HG02610 (cell line): ENCODE measurements at regions not wholly inside any gene's neighbourhood (a gene's known extent, or its start where the extent isn't known, plus 50 kb on each side); places are given as distances from the start of the nearest gene placed in this dataset.
"Not testable (repeated sequence)": the region's sequence is repeated elsewhere in the genome, so short reads cannot be mapped to it uniquely, and the experiment has no call there.

Experiments
- ATAC-seq: cut with Tn5 transposase; IDR thresholded peaks from one replicate; pipeline ENCODE4 v1.9.1; 2021; ENCODE audit warnings: mild to moderate bottlenecking, moderate library complexity; ENCODE audit not compliant: unreplicated experiment

DNA sequence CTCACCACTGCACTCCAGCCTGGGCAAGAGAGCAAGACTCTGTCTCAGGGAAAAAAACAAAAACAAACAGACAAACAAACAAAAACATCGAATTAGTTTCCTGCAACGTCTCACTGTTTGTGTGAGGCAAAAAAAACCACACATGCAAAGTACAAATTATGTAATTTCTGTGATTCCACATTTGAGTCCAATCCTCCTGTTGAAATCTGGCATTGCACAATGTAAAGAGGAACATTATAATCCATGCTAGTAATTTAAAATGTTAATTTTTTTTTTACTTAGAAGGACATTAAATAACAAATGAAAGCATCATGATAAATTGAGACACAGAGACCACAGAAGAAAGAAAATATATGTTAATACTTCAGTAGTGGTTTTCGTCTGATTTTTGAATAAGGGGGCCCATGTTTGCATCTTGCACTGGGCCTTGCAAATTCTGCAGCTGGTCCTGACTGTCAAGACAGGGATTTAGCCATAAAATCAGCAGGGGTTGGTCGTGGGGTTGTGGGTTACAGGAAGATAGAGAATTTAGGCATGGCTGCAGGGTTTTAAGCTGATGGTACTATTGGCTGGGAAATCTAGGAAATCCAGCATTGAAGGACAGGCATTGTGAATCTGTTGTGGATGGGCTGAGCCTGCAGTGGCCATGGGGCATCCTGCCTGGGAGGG lies 102.6 kb upstream of the ALDH3B2 start:
- no peak for ATAC-seq

DNA sequence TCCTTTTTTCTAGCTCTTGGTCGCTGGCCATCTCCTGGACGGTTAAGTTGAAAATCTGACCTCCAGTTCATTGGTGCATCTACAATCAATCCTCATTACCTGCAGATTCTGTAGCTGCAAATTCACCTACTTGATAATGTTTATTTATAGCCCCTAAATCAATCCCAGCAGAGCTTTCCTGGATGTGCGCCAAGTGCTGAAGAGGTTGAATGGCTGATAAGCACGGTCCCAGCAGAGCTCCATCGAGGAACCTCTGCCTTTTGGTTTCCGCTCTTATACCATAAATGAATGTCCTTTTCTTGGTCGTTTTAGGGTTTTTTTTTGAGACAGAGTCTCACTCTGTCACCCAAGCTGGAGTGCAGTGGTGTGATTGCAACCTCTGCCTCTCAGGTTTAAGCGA lies 99.8 kb upstream of the ALDH3B2 start:
- not testable (repeated sequence) for ATAC-seq

DNA sequence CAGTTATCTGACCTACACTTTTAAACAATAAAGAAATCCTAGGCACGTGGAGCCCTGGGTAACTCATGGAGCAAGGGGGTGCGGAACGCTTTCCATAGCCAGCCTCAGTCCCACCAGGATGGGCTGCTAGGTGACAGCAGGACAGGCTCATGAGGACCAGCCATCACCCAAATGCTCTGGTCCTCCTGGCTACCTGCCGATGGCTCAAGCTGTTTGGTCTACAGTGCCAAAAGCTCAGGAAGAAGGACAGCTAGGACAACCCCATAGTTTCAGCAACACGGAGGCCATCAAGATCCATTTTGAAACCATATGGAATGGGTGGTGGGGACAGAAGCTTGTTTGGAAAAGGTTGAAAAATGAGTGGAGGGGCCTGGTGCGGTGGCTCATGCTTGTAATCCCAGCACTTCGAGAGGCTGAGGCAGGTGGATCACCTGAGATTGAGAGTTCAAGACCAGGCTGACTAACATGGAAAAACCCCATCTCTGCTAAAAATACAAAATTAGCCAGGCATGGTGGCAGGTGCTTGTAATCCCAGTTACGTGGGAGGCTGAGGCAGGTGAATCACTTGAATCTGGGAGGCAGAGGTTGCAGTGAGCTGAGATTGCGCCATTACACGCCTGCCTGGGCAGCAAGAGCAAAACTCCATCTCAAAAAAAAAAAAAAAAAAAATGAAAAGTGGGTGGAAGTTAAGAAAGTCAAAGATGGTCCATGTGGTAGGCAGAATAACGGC lies 93.7 kb upstream of the ALDH3B2 start:
- ATAC-seq = not testable (repeated sequence)

DNA sequence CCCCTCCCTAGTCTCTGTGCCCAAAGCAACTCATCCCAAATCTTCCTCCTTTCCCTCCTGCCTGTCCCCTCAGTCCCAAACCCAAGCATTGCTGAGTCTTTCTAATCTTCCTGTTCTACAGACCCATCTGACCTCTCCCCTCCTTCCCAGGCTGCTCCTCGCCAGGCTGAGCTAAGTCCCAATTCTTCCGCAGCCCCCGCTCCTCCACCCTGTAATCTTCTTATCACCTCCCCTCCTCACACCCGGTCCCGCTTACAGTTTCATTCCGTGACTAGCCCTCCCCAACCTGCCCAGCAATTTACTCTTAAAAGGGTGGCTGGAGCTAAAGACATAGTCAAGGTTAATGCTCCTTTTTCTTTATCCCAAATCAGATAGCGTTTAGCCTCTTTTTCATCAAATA lies 86.8 kb upstream of the ALDH3B2 start:
- not testable (repeated sequence) for ATAC-seq

DNA sequence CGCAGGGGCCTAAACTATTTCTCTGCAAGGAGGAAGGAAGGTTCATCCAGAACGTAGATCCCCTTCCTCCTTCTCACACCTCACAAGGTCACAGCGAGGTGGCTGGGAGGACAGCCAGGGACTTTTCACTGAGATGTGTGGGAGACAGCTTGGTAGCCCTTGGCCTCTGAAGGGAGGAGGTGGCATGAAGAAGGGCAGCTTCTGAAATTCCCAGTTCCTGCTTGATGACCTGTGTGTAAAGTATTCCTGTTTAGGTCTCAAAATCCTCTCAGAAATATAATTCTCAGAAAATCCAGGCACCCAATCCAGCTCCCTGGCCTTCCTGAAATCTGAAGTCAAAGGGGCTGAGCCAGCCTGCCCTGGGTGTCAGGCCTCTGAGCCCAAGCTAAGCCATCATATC lies 84.9 kb upstream of the ALDH3B2 start:
- ATAC-seq = not testable (repeated sequence)

DNA sequence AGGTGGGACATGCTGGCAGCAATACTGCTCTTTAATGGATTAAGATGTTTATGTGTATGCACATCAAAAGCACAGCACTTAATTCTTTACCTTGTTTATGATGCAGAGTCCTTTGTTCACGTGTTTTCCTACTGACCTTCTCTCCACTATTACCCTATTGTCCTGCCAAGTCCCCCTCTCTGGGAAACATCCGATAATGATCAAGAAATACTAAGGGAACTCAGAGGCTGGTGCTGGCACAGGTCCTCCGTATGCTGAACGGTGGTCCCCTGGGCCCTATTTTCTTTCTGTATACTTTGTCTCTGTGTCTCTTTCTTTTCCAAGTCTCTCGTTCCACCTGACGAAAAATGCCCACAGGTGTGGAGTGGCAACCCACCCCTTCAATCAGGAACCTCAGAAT lies 84.0 kb upstream of the ALDH3B2 start:
- ATAC-seq = not testable (repeated sequence)

DNA sequence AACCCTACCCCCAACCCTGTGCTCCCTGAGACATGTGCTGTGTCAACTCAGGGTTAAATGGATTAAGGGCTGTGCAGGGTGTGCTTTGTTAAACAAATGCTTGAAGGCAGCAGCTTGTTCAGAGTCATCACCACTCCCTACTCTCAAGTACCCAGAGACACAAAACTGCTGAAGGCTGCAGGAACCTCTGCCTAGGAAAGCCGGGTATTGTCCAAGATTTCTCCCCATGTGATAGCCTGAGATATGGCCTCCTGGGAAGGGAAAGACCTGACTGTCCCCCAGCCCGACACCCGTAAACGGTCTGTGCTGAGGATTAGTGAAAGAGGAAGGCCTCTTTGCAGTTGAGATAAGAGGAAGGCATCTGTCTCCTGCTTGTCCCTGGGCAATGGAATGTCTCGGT lies 83.6 kb upstream of the ALDH3B2 start:
- ATAC-seq = not testable (repeated sequence)

DNA sequence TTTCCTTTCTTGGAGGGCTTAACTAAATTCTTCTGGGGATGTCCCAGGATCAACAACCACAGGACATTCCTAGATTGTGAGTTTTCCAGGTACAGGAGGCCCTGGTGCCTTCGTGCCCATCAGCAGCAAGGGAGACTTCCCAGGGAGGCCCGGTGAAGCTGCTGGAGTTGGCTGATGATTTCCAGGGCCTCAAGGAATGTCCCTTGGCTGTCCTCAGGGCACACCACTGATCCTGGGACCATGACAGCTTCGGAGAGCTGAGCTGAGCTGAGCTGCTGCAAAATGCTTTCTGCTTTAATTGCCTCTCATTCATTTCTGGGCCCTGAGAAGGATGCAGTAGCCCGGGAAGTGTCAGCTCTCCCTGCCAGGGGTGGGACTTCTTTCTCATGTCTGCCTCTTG lies 79.4 kb upstream of the ALDH3B2 start:
- ATAC-seq = not testable (repeated sequence)

DNA sequence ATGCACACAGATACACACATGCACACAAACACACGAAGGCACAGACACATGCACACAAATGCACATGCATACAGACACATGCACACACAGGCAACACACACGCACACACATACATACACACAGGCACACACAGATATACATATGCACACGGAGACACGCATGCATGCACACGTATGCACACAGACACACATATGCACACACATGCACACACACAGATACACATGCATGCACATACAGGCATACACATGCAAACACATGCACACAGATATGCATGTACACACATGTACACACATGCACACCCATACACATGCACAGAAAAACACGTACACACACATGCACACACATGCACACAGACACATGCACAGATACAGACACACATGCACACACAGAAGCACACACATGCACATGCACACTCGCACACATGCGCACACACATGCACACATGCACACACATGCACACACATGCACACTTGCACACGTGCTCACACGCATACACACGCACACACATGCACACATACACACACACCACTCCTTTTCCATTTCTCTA lies 70.8 kb upstream of the ALDH3B2 start:
- ATAC-seq = no peak

DNA sequence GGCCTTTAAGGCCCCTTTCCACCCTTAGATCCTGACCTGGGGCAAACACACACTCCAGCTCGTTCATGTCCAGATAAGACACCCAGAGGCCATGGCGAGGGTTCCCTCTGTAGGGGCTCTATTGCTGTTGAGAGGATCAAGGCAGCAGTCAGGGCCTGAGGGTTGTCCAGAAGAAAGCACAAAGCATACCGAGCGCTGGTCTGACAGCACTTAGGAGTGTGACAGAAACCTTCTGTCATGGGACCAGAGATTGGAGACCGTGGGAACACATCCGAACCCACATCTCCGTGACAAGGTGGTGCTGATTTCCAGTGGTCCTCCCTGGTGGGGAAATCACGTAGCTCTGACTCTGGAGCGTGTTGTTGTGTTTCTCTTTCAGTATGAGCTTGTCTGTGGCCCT lies 69.8 kb upstream of the ALDH3B2 start:
- not testable (repeated sequence) for ATAC-seq

DNA sequence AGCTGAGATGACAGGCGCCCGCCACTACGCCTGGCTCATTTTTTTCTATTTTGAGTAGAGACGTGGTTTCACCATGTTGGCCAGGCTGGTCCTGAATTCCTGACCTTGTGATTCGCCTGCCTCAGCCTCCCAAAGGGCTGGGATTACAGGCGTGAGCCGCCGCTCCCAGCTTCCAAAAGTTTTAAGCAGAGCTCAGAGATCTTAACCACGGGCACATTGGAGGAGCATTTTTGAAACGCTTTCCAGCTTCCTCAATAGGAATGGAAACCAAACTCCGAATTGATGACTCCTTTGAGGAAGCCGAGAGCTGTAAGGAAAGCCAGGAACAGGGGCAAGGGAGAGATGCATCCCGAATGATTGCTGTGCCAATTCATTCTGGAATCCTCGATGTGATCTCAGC lies 63.8 kb upstream of the ALDH3B2 start:
- ATAC-seq = not testable (repeated sequence)

DNA sequence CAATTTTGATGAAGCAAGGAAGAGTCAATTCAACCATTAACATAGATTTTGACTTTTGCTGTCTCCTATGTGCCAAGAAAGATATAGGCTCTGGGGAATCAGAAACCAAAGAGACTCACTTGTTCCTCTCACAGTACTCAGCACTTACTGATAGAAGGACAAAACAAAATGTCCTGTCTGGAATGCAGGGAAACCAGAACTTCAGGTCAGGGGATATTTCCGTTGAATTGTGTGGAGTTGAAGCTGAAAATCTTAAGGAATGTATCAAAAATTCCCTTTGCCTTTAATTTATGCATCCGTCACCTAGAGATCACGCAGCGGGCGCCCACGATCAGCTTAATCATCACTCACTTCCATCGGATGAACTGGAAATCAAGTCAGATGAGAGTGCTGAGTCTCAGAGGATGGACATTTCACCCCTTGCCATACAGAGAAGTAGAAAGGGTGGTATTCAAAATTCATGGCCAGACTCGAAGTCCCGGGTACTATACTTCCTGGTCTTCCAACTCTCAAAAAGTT lies 63.2 kb upstream of the ALDH3B2 start:
- not testable (repeated sequence) for ATAC-seq

DNA sequence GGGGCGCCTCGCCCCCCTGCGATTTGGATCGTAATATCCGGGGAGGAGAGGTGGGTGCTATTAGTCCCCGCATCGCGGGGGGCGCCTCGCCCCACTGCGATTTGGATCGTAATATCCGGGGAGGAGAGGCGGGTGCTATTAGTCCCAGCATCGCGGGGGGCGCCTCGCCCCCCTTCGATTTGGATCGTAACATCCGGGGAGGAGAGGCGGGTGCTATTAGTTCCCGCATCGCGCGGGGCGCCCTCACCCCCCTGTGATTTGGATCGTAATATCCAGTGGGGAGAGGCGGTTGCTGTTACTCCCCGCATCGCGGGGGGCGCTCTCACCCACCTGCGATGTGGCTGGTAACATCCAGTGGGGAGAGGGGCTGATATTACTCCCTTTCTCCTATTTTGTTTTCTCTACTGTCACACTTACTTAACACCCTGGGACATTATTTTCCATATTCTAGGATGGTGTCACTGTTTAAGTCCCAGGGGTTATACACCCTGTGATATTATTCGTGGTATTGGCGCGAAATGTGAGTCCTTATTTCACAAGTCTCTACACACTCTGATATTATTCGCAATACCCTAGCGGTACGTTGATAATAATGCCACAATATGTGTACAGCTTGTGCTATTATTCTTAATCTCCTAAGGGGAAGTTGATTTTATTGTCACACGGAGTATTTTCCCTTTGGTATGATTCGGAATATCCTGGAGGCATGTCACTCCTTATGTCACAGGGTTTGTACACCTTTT lies 57.8 kb upstream of the ALDH3B2 start:
- ATAC-seq = no peak

DNA sequence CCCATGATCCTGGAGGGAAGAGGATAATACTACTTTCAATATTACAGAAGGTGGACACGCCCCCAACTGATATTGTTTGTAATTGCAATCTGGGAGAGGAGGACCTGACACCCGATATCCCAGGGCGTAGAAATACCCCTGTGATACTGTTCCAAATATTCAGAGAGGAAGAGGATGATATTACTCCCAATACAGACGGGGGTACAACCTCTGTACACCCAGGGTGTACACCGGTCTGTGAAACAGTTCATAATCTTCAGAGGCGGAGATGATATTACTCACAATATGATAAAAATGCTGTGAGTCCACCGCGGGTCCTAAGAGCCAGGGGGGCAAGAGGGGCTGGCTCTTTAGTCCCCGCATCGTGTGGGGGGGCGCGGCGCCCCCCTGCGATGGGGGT lies 57.2 kb upstream of the ALDH3B2 start:
- no peak for ATAC-seq

DNA sequence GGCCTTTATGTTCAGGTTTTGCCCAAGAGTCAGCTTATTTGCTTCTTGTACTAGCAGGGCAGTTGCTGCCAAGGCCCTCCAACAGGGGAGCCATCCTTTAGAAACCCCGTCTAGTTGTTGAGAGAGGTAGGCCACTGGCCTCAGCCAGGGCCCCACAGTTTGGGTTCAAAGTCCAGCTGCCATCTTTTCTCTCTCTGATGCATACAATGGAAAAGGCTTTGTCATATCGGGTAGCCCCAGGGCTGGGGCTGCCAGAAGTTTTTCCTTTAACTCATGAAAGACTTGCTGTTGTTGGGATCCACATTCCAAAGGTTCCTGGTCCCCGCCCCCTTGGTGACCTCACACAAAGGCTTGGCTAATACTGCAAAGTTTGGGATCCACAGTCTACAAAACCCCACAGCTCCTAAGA lies 53.7 kb upstream of the ALDH3B2 start:
- ATAC-seq = not testable (repeated sequence)

DNA sequence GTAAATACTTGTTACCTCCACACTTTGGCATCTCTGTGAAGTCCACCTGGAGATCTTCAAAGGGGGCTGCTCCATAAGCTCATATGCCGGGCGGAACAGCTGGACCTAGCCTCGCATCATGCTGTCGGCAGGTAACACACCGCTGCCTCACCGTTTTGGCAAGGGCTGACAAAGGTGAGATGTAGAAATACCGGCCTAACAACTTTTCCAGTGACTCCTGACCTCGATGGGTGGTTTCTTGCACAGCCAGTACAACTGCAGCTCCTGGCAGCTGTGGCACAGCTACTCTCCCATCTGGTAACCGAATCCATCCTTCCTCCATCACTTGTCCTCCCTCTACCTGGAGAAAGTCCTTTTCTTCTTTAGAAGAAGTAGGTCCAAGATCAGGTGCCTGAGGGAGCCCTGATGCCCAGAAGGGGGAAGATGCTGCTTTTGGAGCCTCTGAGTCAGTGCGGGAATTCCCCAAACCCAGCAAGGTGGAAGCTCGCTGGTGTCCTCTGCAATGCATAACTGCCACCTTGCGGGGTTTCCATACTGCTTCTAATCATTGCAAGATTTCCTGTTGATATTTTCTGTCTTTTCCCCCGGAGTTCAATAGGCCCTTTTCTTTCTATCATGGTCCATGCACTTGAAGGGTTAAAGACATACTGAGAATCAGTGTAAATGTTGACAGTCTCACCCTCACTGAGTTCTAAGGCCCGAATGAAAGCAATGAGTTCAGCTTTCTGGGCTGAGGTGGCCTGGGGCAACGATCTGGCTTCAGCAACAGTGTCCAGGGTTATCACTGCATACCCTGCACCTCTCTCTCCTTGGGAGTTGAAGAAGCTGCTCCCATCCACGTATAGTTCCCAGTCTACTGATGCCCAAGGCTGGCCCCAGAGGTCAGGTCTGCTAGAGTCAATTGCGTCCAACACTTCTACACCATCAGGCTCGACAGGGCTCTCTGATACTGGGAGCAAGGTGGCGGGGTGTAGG lies 52.9 kb upstream of the ALDH3B2 start:
- ATAC-seq = not testable (repeated sequence)
